Retinal pigment epithelial cell (primary cell): ENCODE measurements at regions not wholly inside any gene's neighbourhood (a gene's known extent, or its start where the extent isn't known, plus 50 kb on each side); places are given as distances from the start of the nearest gene placed in this dataset.

Experiments used
- DNase-seq: peaks from one replicate; pipeline ENCODE4 v3.0.0-alpha.2; 2010; ENCODE audit warnings: low read depth
- H3K4me3 ChIP-seq: 2 replicates; pipeline ENCODE4 v1.5.1; 2011; ENCODE audit warnings: mild to moderate bottlenecking, low read length, control low read depth, moderate library complexity
- TF ChIP-seq, protein P1 (sequence below): conservative IDR thresholded peaks from 2 replicates; pipeline ENCODE4 v1.5.1; 2011; ENCODE audit warnings: low read depth, low read length, control low read depth, inconsistent platforms

DNA sequence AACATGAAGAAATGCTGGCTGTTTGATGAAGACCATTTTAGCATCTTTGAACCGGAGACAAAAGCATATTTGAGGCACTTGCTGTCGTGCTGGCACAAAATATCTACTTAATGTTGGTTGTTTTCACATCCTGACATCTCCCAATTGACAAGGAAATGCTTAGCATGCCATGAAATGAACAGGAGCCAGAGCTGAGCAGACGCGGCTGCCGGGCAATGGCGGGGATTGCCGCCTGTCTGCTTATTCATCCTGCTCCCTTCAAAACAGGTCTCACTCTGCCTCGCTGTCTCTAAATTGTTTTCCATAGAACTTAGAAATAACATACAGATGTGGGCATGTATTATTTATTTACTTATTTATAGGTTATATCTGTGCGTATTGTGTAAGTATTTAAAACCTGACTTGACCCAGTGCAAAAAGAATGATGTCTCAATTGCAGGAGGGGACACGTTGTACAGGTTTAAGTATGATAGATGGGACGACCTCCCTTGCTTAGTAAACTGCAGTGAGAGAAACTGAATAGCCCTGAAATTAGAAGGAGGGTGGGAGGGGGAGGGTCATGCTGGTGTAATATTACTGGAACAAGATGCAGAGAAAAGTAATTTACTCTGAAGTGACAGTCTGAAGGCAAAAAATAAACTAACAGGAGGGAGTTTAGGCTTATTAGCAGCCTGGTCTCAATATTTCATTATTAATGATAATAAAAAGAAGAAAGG lies 590.4 kb upstream of the PLXNA2 start:
- TF ChIP-seq, protein P1, sequence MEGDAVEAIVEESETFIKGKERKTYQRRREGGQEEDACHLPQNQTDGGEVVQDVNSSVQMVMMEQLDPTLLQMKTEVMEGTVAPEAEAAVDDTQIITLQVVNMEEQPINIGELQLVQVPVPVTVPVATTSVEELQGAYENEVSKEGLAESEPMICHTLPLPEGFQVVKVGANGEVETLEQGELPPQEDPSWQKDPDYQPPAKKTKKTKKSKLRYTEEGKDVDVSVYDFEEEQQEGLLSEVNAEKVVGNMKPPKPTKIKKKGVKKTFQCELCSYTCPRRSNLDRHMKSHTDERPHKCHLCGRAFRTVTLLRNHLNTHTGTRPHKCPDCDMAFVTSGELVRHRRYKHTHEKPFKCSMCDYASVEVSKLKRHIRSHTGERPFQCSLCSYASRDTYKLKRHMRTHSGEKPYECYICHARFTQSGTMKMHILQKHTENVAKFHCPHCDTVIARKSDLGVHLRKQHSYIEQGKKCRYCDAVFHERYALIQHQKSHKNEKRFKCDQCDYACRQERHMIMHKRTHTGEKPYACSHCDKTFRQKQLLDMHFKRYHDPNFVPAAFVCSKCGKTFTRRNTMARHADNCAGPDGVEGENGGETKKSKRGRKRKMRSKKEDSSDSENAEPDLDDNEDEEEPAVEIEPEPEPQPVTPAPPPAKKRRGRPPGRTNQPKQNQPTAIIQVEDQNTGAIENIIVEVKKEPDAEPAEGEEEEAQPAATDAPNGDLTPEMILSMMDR, result no peak
- DNase-seq, result no peak
- no peak overlapping the region for H3K4me3 ChIP-seq

DNA sequence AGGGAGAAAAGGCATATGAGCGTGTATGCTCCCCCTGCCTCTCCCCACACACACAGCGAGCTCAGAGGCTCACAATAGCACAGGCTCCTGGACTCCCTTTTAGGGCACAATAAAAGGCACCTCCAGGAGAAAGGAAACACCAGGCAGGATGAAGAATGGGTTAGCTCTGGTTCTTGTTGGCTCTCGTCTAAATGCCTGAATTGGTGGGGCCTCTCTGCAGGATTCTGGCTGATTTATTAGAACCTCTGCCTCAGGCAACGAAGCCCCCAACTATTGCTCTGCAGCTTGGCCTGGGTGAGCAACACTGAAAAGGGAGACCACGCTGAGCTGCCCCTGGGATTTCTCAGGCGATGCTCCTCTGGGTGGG lies 590.9 kb upstream of the PLXNA2 start:
- TF ChIP-seq, protein P1, result no peak
- no peak for DNase-seq

DNA sequence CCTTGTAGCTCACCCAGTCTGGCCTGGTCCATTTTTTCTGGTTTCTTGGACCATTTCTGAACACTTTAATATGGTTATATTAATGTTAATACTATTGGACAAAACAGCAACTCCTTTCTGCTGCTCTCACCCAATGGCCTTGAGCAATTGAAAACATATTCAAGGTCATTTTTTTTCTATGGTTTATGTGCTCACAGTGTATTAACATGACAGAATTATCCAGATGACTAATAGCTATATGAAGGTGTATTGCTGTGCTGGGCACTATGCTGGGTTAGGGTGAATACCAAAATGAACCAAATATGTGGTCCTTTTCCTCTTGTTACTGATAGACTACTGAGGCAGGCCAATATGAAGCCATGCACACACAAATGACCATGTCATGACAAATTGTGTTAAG lies 591.6 kb upstream of the PLXNA2 start:
- no peak overlapping the region for H3K4me3 ChIP-seq
- TF ChIP-seq, protein P1, result no peak
- DNase-seq, result no peak

More for the DNA sequence above, 590.9 kb upstream of the PLXNA2 start:
- H3K4me3 ChIP-seq, result no peak overlapping the region

DNA sequence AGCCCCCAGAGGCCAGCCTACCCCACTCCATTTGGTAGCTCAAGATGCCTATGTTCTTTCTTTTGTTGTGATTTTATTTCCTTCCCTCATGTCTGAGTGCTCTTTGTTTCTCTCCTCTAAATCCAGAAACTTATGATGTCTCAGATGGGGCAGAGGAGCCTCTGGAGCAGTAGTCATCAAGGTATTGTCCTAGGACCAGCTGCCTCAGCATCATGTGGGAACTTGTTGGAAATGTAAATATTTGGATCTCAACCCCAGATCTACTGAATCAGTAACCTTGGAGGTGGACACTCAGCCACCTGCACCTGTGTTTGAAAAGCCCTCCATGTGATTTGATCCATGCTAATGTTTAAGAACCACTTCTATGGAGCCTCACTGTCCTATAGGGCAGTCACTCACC lies 593.1 kb upstream of the PLXNA2 start:
- TF ChIP-seq, protein P1, result no peak
- no peak for DNase-seq
- H3K4me3 ChIP-seq, result no peak overlapping the region

DNA sequence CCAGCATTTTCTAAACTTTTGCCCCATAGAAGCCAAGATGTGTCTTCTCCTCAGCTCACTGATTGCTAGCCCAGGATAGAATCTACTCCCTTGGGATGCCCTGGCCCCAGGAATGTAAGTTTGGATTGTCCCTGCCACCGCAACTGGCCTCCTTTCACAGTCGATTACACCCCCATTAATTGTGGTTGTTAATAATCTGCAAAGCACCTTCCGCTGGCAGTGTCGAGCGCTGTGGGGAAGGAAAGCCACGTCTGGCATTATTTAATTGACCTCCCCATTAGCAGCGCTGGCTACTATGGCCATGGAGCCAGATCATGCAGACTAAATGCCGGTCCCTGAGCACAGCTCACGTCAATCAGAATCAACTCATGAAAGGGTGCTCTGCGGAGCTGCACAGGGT lies 597.3 kb upstream of the PLXNA2 start:
- DNase-seq, result no peak
- TF ChIP-seq, protein P1, result no peak

DNA sequence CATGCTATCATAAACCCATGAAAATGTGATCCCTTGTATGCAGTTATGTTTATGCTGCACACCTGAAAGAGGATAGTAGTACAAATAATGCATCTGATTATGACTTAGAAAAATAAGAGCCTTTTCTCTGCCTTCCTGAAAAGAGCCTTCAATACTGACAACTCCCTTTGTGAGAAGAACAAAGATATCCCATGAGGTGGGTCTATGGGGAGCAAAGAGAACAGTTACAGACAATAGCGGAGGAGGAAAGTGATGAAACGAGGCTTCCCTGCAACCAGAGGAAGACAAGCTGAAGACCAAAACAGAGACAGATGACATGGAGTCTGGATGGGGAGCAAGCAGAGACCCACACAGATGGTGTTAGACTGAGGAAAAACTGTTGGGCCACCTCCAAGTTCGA lies 598.3 kb upstream of the PLXNA2 start:
- no peak for DNase-seq
- TF ChIP-seq, protein P1, result no peak

More for the DNA sequence above, 597.3 kb upstream of the PLXNA2 start:
- no peak overlapping the region for H3K4me3 ChIP-seq

DNA sequence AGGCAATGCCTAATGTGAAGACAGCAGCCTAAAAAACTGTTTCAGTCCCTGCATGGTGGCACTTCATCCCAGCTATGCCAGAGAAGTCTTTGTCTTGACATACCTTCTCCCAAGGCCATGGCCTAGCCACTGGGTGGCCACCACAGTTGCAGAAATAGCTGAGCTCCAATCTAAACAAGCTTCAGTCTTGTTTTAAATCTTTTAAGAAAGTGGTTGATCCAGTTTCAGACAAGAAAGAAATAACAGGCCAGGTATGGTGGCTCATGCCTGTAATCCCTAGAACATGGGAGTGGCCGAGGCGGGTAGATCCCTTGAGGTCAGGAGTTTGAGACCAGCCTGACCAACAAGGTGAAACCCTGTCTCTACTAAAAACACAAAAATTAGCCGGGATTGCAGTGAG lies 600.0 kb upstream of the PLXNA2 start:
- TF ChIP-seq, protein P1, result no peak
- no peak for DNase-seq
- no peak overlapping the region for H3K4me3 ChIP-seq

More for the DNA sequence above, 598.3 kb upstream of the PLXNA2 start:
- no peak overlapping the region for H3K4me3 ChIP-seq
